GM12878 (cell line): ENCODE measurements at regions not wholly inside any gene's neighbourhood (a gene's known extent, or its start where the extent isn't known, plus 50 kb on each side); places are given as distances from the start of the nearest gene placed in this dataset.

Source experiments
- CHD2 ChIP-seq: IDR thresholded peaks from 2 replicates; pipeline ENCODE4 v1.6.1; 2011; ENCODE audit warnings: low read depth, low read length, improper control_type of control experiment, borderline replicate concordance
- TF ChIP-seq, protein P1 (sequence below), 3 experiments: IDR thresholded peaks in 2 of 3; conservative IDR thresholded peaks in 1 of 3; 2 replicates each; pipeline ENCODE4 v1.5.1; 2011; ENCODE audit warnings: low read depth in 3 of 3, low read length in 3 of 3, mild to moderate bottlenecking in 3 of 3, control low read depth in 2 of 3, moderate library complexity in 2 of 3, inconsistent platforms in 1 of 3, mixed read lengths in 1 of 3; ENCODE audit not compliant: control insufficient read depth in 2 of 3, insufficient read depth in 1 of 3; ENCODE audit errors: extremely low read depth in 1 of 3

DNA sequence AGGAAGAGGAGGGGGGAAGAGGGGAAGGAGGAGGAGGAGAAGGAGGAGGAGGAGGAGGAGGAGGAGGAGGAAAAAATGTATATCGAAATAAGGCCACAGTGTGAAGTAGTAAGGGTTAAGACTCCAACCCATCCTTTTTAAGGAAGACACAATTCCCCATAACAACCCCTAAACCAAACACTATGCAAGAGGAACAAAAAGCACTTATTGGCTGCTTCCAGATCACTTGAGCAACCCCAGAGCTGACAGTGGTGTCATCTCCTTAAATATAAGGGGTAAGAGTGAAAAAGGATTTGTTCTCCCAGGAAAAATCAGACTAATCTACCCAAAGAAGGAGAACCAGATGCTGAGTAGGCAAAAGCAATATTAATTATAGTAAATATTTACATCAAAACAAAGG, 169.1 kb upstream of the SASH1 start:
- TF ChIP-seq CHD2: no peak
- TF ChIP-seq, protein P1, sequence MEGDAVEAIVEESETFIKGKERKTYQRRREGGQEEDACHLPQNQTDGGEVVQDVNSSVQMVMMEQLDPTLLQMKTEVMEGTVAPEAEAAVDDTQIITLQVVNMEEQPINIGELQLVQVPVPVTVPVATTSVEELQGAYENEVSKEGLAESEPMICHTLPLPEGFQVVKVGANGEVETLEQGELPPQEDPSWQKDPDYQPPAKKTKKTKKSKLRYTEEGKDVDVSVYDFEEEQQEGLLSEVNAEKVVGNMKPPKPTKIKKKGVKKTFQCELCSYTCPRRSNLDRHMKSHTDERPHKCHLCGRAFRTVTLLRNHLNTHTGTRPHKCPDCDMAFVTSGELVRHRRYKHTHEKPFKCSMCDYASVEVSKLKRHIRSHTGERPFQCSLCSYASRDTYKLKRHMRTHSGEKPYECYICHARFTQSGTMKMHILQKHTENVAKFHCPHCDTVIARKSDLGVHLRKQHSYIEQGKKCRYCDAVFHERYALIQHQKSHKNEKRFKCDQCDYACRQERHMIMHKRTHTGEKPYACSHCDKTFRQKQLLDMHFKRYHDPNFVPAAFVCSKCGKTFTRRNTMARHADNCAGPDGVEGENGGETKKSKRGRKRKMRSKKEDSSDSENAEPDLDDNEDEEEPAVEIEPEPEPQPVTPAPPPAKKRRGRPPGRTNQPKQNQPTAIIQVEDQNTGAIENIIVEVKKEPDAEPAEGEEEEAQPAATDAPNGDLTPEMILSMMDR (IDR thresholded peaks at IDR 0.05 in 2 of 3, conservative IDR thresholded peaks at IDR 0.05 in 1 of 3; ENCODE audit: control insufficient read depth in 2 of 3, extremely low read depth in 1 of 3, insufficient read depth in 1 of 3, low read depth in 3 of 3, low read length in 3 of 3): no peak
